Epidermal melanocyte (primary cell): ENCODE measurements at regions not wholly inside any gene's neighbourhood (a gene's known extent, or its start where the extent isn't known, plus 50 kb on each side); places are given as distances from the start of the nearest gene placed in this dataset.
"Not testable (repeated sequence)": the region's sequence is repeated elsewhere in the genome, so short reads cannot be mapped to it uniquely, and the experiment has no call there.

Experiments
- DNase-seq: peaks from one replicate; pipeline ENCODE4 v3.0.0; 2011; ENCODE audit warnings: low spot score; ENCODE audit not compliant: insufficient read length

- no peak for DNase-seq
Measured at GRCh38 chr19:14328406-14328805, 52.8 kb upstream of the ADGRE5 start.

GRCh38 chr19:14327061-14327460 lies 54.2 kb upstream of the ADGRE5 start:
- DNase-seq = not testable (repeated sequence)

- DNase-seq = no peak
Measured at GRCh38 chr19:14325863-14326262, 55.4 kb upstream of the ADGRE5 start.

- no peak for DNase-seq
Measured at GRCh38 chr19:14325134-14325533, 56.1 kb upstream of the ADGRE5 start.

GRCh38 chr19:14322889-14323463 lies 58.3 kb upstream of the ADGRE5 start:
- peak; percentile 50 for DNase-seq

GRCh38 chr19:14320253-14320652 lies 61.0 kb upstream of the ADGRE5 start:
- DNase-seq = no peak

GRCh38 chr19:14319720-14320119 lies 61.5 kb upstream of the ADGRE5 start:
- DNase-seq = not testable (repeated sequence)

- DNase-seq = no peak
Measured at GRCh38 chr19:14318873-14319272, 62.4 kb upstream of the ADGRE5 start.

GRCh38 chr19:14317157-14317556 lies 64.1 kb upstream of the ADGRE5 start:
- no peak for DNase-seq

GRCh38 chr19:14315433-14315832 lies 65.8 kb upstream of the ADGRE5 start:
- no peak for DNase-seq

- DNase-seq = no peak
Measured at GRCh38 chr19:14310055-14310454, 71.2 kb upstream of the ADGRE5 start.

- no peak for DNase-seq
Measured at GRCh38 chr19:14305706-14306105, 75.5 kb upstream of the ADGRE5 start.

- no peak for DNase-seq
Measured at GRCh38 chr19:14301150-14301549, 80.1 kb upstream of the ADGRE5 start.

- no peak for DNase-seq
Measured at GRCh38 chr19:14300303-14300702, 80.9 kb upstream of the ADGRE5 start.

- not testable (repeated sequence) for DNase-seq
Measured at GRCh38 chr19:14299224-14299827, 81.9 kb upstream of the ADGRE5 start.

GRCh38 chr19:14297883-14298576 lies 83.2 kb upstream of the ADGRE5 start:
- DNase-seq = not testable (repeated sequence)

GRCh38 chr19:14294974-14295373 lies 86.3 kb upstream of the ADGRE5 start:
- not testable (repeated sequence) for DNase-seq

GRCh38 chr19:14293816-14294170 lies 87.5 kb upstream of the ADGRE5 start:
- not testable (repeated sequence) for DNase-seq

- DNase-seq = not testable (repeated sequence)
Measured at GRCh38 chr19:14293101-14293815, 87.3 kb upstream of the ADGRL1 start.

- not testable (repeated sequence) for DNase-seq
Measured at GRCh38 chr19:14289810-14290209, 83.8 kb upstream of the ADGRL1 start.

GRCh38 chr19:14287837-14288236 lies 81.9 kb upstream of the ADGRL1 start:
- not testable (repeated sequence) for DNase-seq

- not testable (repeated sequence) for DNase-seq
Measured at GRCh38 chr19:14286594-14286993, 80.6 kb upstream of the ADGRL1 start.
